Fibroblast of the aortic adventitia (primary cell): ENCODE measurements at regions not wholly inside any gene's neighbourhood (a gene's known extent, or its start where the extent isn't known, plus 50 kb on each side); places are given as distances from the start of the nearest gene placed in this dataset.

ENCODE experiments used
- DNase-seq: peaks from one replicate; pipeline ENCODE4 v3.0.0-alpha.2; 2010; ENCODE audit warnings: low read depth
- H3K4me3 ChIP-seq: 2 replicates; pipeline ENCODE4 v1.5.1; 2011; ENCODE audit warnings: low read depth, mild to moderate bottlenecking, control low read depth, low read length, moderate library complexity
- TF ChIP-seq, protein P1 (sequence below): IDR thresholded peaks from 2 replicates; pipeline ENCODE4 v1.5.1; 2011; ENCODE audit warnings: mild to moderate bottlenecking, low read length, control low read depth, inconsistent platforms; ENCODE audit not compliant: insufficient read depth

- DNase-seq: peak; percentile 84
- TF ChIP-seq, protein P1, sequence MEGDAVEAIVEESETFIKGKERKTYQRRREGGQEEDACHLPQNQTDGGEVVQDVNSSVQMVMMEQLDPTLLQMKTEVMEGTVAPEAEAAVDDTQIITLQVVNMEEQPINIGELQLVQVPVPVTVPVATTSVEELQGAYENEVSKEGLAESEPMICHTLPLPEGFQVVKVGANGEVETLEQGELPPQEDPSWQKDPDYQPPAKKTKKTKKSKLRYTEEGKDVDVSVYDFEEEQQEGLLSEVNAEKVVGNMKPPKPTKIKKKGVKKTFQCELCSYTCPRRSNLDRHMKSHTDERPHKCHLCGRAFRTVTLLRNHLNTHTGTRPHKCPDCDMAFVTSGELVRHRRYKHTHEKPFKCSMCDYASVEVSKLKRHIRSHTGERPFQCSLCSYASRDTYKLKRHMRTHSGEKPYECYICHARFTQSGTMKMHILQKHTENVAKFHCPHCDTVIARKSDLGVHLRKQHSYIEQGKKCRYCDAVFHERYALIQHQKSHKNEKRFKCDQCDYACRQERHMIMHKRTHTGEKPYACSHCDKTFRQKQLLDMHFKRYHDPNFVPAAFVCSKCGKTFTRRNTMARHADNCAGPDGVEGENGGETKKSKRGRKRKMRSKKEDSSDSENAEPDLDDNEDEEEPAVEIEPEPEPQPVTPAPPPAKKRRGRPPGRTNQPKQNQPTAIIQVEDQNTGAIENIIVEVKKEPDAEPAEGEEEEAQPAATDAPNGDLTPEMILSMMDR: no peak
- no peak overlapping the region for H3K4me3 ChIP-seq
Observed at GRCh38 chr13:47499358-47500150, 501.5 kb downstream of the SUCLA2 start.

GRCh38 chr13:47484548-47484947 is 516.5 kb downstream of the SUCLA2 start:
- peak; percentile 60 for DNase-seq
- TF ChIP-seq, protein P1: no peak

GRCh38 chr13:47481536-47481935 is 519.5 kb downstream of the SUCLA2 start:
- DNase-seq: no peak
- TF ChIP-seq, protein P1: no peak
- H3K4me3 ChIP-seq: no peak overlapping the region

More at GRCh38 chr13:47484548-47484947, 516.5 kb downstream of the SUCLA2 start:
- no peak overlapping the region for H3K4me3 ChIP-seq

- TF ChIP-seq, protein P1: no peak
- H3K4me3 ChIP-seq: no peak overlapping the region
- DNase-seq: no peak
Observed at GRCh38 chr13:47480951-47481350, 520.1 kb downstream of the SUCLA2 start.

GRCh38 chr13:47480121-47480520 is 521.0 kb downstream of the SUCLA2 start:
- DNase-seq: peak; percentile 77
- no peak overlapping the region for H3K4me3 ChIP-seq
- TF ChIP-seq, protein P1: no peak

GRCh38 chr13:47478985-47479384 is 522.1 kb downstream of the SUCLA2 start:
- TF ChIP-seq, protein P1: no peak
- no peak overlapping the region for H3K4me3 ChIP-seq
- DNase-seq: no peak
